Breast epithelium (tissue), 4 donors: ENCODE measurements at regions not wholly inside any gene's neighbourhood (a gene's known extent, or its start where the extent isn't known, plus 50 kb on each side); places are given as distances from the start of the nearest gene placed in this dataset.

Source experiments
- DNase-seq, 2 donors: peaks; one replicate each; pipeline ENCODE4 v3.0.0-alpha.2; 2019; ENCODE audit warnings: low spot score in 2 of 2
- H3K27ac ChIP-seq, 2 donors: fragments of 200-600 bp; sonication (generic) in 1 of 2; one replicate each; pipeline ENCODE4 v1.5.1; 2016 to 2019; ENCODE audit warnings: mild to moderate bottlenecking in 1 of 2
- H3K27me3 ChIP-seq, 2 donors: fragments of 200-600 bp; sonication (generic) in 1 of 2; one replicate each; pipeline versions ENCODE4 v1.5.1 to v1.6.0; 2017 to 2019; ENCODE audit warnings: control low read depth in 1 of 2, mild to moderate bottlenecking in 1 of 2
- H3K36me3 ChIP-seq: fragments of 200-600 bp; one replicate; pipeline ENCODE4 v1.5.1; 2019
- H3K4me1 ChIP-seq, 2 donors: fragments of 200-600 bp; sonication (generic); one replicate each; pipeline ENCODE4 v1.5.1; 2016 to 2019; ENCODE audit warnings: control low read depth in 1 of 2
- H3K4me3 ChIP-seq, 3 donors: fragments of 200-600 bp; sonication (generic); 1 replicate in 2 of 3; 2 replicates in 1 of 3; pipeline ENCODE4 v1.5.1; 2016 to 2019; ENCODE audit warnings: mild to moderate bottlenecking in 3 of 3, moderate library complexity in 2 of 3
- H3K9me3 ChIP-seq, 2 donors: fragments of 200-600 bp; sonication (generic) in 1 of 2; one replicate each; pipeline ENCODE4 v1.5.1; 2016 to 2019; ENCODE audit warnings: control low read depth in 1 of 2
- POLR2A ChIP-seq: fragments of 450-650 bp; IDR thresholded peaks from one replicate; pipeline ENCODE4 v1.6.1; 2016; ENCODE audit warnings: antibody characterized with exemption, mild to moderate bottlenecking, moderate library complexity
- POLR2AphosphoS5 ChIP-seq, 3 donors: sonication (generic); formaldehyde crosslinking; IDR thresholded peaks; one replicate each; pipeline ENCODE4 v1.6.1; 2017; ENCODE audit warnings: antibody characterized with exemption in 3 of 3
- intact Hi-C: fragments of 100-400 bp; cut with DNase I; formaldehyde crosslinking; loops from one replicate; pipeline ENCODE4 v1.15.1; 2023; ENCODE audit warnings: low total_unique reads
- TF ChIP-seq, protein P1 (sequence below), 3 donors: fragments of 450-650 bp; IDR thresholded peaks; one replicate each; pipeline ENCODE4 v1.5.1; 2016 to 2017; ENCODE audit warnings: antibody characterized with exemption in 3 of 3, mild to moderate bottlenecking in 3 of 3, moderate library complexity in 3 of 3

DNA sequence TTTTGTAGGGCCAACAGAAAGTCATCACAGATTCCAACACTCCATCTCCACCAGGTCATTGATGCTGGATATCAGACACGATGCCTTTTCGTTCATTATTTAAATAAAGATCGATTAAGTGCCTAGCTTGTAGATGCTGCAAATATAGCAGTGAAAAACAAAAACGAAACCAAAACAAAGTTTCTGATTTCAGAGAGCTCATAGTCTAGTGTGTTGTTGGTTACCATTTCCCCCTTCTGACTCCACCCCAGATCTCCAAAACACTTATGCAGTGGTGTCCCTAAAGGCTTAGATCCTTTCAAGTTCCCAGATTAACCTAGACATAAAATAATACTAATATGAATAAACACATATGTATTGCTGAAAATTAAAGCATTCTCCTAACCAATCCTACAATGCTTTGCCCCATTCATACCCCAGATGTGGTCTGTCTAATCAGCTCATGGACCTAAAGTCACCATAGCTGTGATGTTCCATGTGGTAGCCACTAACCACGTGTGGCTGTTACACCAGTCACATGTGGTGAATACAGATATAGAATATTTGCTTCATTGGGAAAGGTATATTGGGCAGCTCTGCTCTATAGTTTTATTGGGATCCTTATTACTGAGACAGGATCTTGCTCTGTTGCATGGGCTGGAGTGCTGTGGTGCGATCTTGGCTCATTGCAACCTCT, 787.2 kb downstream of the TDRD15 start:
- intact Hi-C loops: no loop called here
- no peak for DNase-seq
- Histone ChIP-seq H3K4me3 (no peak overlapping the region), H3K36me3 (no peaks in the 10 kb centered on the region), H3K27ac (no peak overlapping the region), H3K27me3 (no peaks in the 10 kb centered on the region), H3K9me3 (no peaks in the 10 kb centered on the region), H3K4me1 (no peaks in the 10 kb centered on the region)
- TF ChIP-seq POLR2A: no peak
- TF ChIP-seq, protein P1, sequence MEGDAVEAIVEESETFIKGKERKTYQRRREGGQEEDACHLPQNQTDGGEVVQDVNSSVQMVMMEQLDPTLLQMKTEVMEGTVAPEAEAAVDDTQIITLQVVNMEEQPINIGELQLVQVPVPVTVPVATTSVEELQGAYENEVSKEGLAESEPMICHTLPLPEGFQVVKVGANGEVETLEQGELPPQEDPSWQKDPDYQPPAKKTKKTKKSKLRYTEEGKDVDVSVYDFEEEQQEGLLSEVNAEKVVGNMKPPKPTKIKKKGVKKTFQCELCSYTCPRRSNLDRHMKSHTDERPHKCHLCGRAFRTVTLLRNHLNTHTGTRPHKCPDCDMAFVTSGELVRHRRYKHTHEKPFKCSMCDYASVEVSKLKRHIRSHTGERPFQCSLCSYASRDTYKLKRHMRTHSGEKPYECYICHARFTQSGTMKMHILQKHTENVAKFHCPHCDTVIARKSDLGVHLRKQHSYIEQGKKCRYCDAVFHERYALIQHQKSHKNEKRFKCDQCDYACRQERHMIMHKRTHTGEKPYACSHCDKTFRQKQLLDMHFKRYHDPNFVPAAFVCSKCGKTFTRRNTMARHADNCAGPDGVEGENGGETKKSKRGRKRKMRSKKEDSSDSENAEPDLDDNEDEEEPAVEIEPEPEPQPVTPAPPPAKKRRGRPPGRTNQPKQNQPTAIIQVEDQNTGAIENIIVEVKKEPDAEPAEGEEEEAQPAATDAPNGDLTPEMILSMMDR (IDR thresholded peaks at IDR 0.05): no peak

DNA sequence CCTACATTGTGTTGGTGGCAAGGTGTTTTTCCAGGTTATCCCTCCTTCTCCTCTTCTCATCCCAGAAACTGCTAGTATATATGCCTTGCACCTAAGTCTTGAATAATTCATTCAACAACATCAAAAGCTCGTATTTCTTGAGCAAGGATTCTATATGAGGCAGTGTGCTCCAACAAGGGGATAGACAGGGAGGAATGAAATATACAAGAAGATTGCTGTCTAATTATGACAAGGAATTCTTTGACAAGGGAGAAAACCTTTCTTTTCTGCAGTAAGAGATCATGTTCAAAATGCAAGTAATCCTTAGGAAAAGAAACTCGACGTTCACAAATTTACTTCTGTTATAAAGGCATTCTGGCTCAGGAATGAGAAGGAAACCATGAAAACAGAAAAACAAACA, 788.6 kb downstream of the TDRD15 start:
- no peaks in the 10 kb centered on the region for H3K9me3 ChIP-seq
- intact Hi-C loops: no loop called here
- no peak overlapping the region for H3K4me3 ChIP-seq
- TF ChIP-seq POLR2A (no peak), POLR2AphosphoS5 (IDR thresholded peaks at IDR 0.05) (no peak)
- TF ChIP-seq, protein P1 (IDR thresholded peaks at IDR 0.05): no peak
- H3K36me3 ChIP-seq: no peaks in the 10 kb centered on the region
- no peaks in the 10 kb centered on the region for H3K27me3 ChIP-seq
- DNase-seq: no peak
- no peak overlapping the region for H3K27ac ChIP-seq
- no peaks in the 10 kb centered on the region for H3K4me1 ChIP-seq

DNA sequence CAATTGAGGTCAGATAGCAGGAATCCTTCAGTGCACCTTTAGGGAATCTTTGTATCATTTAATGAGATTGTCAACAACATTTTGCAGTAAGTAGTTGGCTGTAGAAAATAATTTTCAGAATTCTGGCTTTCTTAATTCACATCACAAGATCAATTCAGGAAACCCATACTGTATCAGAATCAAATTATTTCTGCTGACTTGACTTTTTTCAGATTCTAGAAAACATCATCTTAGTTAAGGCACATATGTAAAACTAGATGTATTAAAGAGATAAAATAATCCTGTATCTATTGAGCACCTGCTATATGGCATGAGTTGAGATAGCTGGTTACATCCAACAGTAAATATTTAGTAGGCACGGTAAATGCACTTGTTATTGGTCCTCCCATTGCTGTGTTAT, 791.4 kb downstream of the TDRD15 start:
- no peaks in the 10 kb centered on the region for H3K27me3 ChIP-seq
- no peak overlapping the region for H3K4me3 ChIP-seq
- H3K9me3 ChIP-seq: no peaks in the 10 kb centered on the region
- DNase-seq: no peak
- H3K27ac ChIP-seq: no peak overlapping the region
- intact Hi-C loops: no loop called here
- H3K36me3 ChIP-seq: no peaks in the 10 kb centered on the region
- H3K4me1 ChIP-seq: no peaks in the 10 kb centered on the region
- TF ChIP-seq, protein P1 (IDR thresholded peaks at IDR 0.05): no peak
- no peak for TF ChIP-seq POLR2AphosphoS5 (IDR thresholded peaks at IDR 0.05)
- no peak for TF ChIP-seq POLR2A

DNA sequence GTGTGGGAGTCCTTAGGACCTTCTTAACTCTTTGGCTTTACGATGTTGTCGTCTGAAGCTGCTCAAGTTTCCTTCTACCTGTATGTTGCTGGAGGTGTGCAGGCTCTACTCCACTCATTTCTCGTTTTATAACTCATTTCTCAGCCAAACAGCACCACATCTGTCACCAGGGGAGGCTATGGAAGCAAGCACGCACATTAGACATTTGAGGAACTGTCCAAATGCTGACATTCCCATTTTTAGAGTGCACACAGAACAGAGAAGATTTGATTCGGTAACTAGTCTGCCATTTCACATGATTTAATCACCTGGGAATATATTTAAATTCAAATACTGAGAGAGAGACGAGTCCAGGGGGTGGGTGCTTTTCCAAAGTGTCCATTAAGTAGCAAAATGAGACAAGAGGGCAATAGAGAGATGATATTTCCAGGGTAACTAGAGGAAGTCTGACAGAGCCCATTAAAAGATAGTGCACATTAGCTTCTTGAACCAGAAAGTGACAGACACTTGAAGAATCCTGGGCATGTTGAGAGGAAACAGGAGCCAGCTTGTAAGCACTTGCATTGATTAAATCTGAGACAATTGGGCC, 793.3 kb downstream of the TDRD15 start:
- no peak overlapping the region for H3K4me3 ChIP-seq
- no peaks in the 10 kb centered on the region for H3K4me1 ChIP-seq
- H3K36me3 ChIP-seq: no peaks in the 10 kb centered on the region
- TF ChIP-seq, protein P1 (IDR thresholded peaks at IDR 0.05): no peak
- TF ChIP-seq POLR2A: no peak
- no peak for TF ChIP-seq POLR2AphosphoS5 (IDR thresholded peaks at IDR 0.05)
- intact Hi-C loops: no loop called here
- no peak for DNase-seq
- no peak overlapping the region for H3K27ac ChIP-seq
- no peaks in the 10 kb centered on the region for H3K9me3 ChIP-seq
- H3K27me3 ChIP-seq: no peaks in the 10 kb centered on the region

DNA sequence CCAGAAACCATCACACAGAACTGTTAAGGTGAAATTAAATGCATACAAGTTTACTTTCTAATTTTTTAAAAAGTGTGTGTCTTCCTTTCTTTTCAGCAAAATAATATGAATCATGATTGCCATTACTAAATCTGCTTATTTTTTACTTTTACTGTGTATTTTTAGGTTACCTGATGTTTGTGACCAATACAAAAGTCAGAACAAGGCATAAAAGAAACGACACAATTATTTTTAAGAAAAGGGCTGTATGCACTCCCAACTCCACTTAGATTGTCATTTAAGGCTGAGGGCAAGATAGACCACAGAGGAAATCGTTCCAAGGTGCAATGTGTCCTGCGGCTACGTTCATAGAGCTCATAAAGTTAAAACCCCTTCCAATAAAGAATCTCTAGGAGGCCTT, 797.0 kb downstream of the TDRD15 start:
- TF ChIP-seq POLR2AphosphoS5 (IDR thresholded peaks at IDR 0.05): no peak
- TF ChIP-seq, protein P1 (IDR thresholded peaks at IDR 0.05): no peak
- TF ChIP-seq POLR2A: no peak
- intact Hi-C loops: no loop called here
- H3K27me3 ChIP-seq: no peaks in the 10 kb centered on the region
- H3K36me3 ChIP-seq: no peaks in the 10 kb centered on the region
- H3K27ac ChIP-seq: no peak overlapping the region
- peaks cover 2 to 20% of the 10 kb centered on the region in 2 donors for H3K9me3 ChIP-seq
- no peaks in the 10 kb centered on the region for H3K4me1 ChIP-seq
- no peak overlapping the region for H3K4me3 ChIP-seq
- no peak for DNase-seq
